PC-3 (cell line): ENCODE measurements at regions not wholly inside any gene's neighbourhood (a gene's known extent, or its start where the extent isn't known, plus 50 kb on each side); places are given as distances from the start of the nearest gene placed in this dataset.

Experiments
- CTCF ChIP-seq: fragments of 300-600 bp; sonication (generic); conservative IDR thresholded peaks from 2 replicates; pipeline ENCODE4 v1.5.1; 2017; ENCODE audit warnings: antibody characterized with exemption, low read depth, mild to moderate bottlenecking, low read length
- EZH2 ChIP-seq: fragments of 300-600 bp; sonication (generic); IDR thresholded peaks from one replicate; pipeline ENCODE4 v1.6.1; 2017; ENCODE audit warnings: antibody characterized with exemption, mild to moderate bottlenecking, low read length; ENCODE audit not compliant: unreplicated experiment
- EZH2phosphoT487 ChIP-seq: fragments of 300-600 bp; sonication (generic); IDR thresholded peaks from 2 replicates; pipeline ENCODE4 v1.6.1; 2018; ENCODE audit warnings: mild to moderate bottlenecking, antibody characterized with exemption, low read length, borderline replicate concordance

DNA sequence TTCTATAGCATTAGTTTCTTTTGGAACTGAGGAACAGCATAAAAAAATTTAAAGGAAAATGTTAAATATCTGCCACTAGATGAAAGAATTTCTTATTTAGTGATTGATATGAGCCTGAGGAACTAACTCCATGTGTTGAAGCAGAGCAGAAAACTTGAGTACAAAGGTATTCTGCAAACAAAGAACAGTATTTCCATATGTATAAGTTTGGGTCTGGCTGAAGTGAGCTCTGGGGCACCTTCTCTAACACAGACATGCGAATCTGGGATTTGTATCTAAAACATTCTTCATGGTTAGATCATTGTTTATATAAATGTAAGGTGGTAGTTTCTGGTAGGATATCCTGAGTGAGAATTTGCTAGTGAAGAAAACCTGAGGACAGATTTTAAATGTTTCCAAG, 123.2 kb downstream of the TYW3 start:
- TF ChIP-seq EZH2 (no peak), CTCF (no peak), EZH2phosphoT487 (no peak)
